ENCODE measurements at regions not wholly inside any gene's neighbourhood (a gene's known extent, or its start where the extent isn't known, plus 50 kb on each side); places are given as distances from the start of the nearest gene placed in this dataset.

DNA sequence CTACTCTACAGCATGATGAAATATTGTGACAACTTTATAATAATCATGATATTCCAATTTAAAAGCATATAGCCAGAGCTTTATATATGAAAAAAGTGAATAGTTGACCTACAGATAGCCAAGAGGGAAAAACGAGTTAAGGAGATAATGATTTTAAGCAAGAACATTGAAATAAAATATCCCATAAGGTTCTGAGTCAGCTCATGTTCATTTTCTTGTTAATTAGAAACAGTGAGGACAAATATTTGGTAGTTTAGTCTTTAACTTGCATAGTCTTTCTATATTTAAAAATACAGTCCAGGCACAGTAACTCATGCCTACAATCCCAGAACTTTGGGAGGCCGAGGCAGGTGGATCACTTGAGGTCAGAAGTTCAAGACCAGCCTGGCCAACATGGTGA, 55.8 kb upstream of the CDH6 start:
- DNase-seq (ENCODE audit: low read depth): no peak

DNA sequence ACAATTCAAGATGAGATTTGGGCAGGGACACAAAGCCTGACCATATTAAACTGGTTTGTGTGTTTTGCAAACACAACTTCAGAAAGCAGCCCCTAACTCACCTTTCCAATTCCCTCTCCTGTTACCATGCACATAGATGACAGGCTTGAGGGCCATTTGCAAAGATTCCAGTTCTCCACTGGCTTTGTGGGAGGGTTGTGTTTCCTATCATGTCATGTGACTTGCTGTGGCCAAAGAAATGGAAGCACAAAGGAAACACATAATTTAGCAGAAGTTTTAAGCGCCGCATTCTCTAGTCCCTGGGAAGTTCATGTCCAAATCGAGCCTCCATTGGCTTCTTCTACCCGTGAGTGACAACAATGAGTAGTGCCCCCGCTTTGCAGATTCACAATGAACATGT, 57.9 kb upstream of the CDH6 start:
- no peak for DNase-seq (ENCODE audit: low read depth)

DNA sequence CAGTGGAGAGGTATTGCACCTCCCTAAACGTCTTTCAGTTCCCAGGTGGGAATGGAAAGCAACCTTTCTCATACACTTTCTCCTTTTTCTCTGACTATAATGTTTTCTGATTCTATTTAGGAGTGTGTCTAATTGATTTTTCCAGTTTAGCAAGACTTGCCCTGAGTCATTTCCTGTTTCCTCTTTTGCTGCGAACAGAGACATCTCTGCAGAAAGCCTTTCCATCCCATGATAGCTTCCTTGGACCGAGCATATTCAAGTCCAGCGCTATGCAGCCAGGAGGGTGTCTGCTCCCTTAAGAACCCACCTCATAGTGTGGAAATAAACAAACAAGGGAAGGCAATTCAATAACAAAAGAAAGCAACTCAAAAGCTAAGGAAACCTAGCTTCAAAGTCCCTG, 60.0 kb upstream of the CDH6 start:
- peak; percentile 19 for DNase-seq (ENCODE audit: low read depth)

DNA sequence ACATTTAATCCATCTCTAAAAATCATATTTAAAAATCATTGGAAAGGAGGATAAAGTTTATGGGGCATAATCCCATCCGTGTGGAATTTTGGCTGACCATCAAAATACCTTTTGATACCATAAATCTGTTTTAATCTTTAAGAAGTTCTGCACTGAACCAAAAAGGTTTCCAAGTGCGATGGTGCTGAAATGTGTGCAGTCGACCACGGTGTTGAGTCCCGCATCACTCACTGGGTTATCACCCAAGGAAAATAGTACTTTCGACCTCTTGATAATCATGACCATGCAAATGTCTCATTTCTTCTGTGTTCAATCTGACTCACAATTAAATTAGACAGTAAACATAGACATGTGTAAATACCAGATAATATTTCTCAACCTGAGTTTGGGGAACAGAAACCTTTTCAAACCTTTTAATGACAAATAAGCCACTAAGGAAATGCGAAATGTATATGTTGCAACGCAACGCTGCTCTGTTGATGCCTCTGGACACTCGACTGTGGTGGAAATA, 62.0 kb upstream of the CDH6 start:
- no peak for DNase-seq (ENCODE audit: low read depth)

DNA sequence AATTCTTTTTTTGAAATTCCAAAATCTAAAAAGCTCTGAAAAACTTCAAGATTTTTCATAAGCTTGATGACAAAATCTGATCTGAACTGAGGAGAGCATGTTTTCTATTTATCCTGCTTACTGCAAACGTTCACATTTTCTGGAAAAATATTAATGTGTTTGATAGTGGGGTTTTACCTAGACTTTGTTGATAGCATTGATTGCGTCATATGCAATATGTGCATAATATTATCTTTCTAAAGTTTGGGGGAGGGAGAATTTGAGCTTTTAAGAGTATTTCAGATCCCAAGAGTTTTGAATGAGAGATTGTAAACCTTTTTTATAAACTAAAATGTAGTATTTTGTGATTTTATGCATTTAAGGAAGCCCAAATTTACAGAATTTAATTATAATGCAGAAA, 62.8 kb upstream of the CDH6 start:
- no peak for DNase-seq (ENCODE audit: low read depth)

DNA sequence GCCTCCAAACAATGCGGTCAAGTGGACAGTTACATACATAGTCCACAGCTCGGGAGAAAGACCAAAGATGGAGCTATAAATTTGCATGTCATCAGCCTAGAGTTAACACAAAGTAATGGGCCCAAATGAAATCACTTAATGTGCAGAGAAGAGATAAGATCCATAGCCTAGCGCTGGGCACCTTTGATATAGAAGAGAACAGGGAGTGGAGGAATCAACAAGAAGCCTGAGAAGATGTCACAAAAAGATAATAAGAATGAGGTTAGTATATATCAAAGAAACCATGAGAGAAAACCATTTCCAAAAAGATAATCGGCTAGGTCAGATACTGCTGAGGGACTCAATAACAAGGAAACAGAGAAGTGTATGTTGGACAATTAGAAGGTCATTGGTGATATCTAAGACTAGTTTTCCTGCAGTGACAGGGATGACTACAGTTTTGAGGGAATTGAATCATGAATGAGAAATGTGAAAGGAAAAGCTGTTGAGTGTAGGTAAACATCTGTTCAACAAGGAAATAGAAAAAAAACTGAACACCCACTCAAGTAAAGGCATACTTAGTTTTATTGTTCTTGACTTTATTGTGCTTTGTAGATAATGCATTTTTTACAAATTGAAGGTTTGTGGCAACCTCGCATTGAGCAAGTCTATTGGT, 68.7 kb upstream of the CDH6 start:
- no peak for DNase-seq (ENCODE audit: low read depth)

DNA sequence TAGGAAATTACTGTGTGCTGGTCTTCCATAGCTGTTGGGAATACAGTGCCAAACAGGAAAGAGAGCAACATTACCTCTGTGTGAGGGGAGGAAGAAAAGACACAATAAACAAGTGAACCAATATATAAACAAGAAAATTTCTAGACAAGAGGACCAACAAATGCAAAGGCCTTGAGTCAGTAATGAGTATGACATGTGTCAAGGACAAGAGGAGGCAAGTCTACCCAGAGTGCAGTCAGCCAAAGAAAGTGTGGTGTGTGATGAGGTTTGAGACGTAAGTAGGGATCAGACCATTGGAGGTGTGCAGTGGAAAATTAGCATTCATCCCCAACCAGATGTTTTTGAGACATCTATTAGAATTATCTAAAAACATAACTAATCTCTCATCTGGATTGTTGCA, 69.5 kb upstream of the CDH6 start:
- no peak for DNase-seq (ENCODE audit: low read depth)

DNA sequence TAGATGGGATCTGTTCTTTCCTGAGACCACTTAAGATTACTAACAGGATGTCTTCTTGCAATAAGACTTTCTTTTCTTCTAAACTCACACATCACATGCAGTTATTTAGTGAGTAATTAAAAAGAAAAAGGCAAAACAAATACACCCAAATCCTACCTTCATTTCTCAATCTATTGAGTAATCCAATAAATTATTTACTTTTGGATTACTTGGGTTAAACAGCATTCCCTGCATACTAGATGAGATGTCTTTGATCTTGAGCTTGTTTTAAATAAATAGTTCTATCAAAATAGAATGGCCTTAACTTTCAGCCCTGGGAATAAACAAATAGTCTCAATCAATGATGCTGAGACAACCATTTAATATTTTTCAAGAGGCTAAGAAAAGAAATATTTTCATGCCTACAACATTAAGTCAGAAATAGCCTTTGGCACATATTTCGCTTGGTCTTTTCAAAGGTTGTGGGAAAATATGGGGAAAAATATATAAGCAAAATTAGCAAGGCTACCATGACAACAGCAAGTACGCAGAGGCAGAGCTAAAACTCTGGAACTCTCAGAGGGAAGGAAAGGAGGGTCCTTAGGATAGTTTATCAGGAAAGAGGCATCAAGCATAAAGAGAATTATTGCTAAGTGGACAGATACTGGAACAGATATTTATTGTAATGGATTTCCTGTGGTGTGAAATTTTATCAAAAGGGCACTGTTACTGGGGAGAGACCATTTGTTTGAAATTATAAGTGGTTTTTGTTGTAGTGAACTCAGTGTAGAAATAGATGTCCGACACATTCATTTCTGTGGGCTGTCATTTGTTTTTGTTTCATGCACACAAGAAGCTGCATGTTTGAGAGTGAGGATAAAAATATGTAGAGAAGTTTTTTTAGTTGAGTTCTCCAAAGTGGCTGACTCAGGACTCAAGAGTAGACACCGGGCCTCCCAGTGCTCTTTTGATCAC, 70.2 kb upstream of the CDH6 start:
- DNase-seq (ENCODE audit: low read depth): no peak

DNA sequence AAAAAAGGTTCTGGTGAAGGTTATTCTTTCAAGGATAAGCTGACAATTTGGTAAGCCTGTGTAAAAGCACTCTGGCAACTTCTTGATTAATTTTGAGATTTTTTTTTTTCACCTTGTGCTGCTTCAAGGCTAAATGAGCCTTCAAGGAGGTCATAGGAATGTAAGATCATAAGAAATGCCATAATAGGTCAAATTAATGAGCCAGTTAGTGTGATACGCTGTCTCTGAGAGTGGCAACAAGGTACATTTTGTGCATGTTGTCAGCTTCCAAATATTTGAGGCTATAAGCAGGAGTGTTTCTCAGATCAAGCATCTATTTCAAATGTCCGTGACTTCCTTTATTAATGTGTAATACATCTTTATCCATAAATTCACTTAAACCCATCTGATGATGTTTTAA, 72.3 kb upstream of the CDH6 start:
- no peak for DNase-seq (ENCODE audit: low read depth)

DNA sequence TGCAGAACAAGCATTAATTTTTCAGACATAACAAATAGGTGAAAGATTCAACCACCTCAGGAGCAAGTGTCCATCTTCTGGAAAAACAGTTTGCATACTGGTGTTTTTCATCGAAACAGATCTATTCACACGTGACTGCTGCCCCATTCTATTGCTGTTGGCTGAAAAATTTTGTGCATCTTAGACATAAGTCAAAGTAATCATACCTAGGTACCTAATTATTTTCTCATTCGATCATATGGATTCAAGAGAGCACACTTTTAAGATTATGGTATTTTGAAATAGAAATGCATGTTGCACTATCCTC, 72.9 kb upstream of the CDH6 start:
- no peak for DNase-seq (ENCODE audit: low read depth)

DNA sequence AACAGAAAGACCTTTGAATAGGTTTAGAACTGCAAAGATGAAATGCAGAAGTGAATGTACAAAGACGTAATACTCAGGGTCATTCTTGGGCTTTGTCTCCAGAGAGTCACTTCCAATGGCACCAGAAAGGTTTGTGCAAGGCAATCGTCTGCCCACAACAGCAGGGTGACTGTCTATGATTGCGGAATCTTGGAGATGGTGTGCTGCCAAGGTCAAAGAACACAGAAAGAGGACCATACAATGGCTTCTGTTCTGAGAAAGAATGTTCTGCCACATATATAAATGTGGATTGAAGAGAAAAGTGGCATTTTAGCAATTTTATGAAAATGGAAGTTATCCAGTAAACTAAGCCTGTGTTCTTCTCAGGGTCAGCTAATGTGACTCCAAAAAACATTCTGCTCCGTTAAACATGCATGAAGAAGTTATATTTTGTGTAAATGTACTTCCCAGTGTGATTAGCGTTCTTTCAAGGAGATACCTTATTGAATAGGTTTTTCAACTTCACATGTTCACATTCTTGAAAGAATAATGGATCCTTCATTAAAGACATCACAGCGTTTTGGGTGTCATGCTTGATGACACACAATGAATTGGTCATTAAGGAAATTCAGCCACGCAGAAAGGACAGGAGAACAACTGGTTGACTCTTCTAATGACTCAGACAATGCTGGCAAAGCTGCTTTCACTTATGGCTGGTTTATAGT, 73.4 kb upstream of the CDH6 start:
- no peak for DNase-seq (ENCODE audit: low read depth)

DNA sequence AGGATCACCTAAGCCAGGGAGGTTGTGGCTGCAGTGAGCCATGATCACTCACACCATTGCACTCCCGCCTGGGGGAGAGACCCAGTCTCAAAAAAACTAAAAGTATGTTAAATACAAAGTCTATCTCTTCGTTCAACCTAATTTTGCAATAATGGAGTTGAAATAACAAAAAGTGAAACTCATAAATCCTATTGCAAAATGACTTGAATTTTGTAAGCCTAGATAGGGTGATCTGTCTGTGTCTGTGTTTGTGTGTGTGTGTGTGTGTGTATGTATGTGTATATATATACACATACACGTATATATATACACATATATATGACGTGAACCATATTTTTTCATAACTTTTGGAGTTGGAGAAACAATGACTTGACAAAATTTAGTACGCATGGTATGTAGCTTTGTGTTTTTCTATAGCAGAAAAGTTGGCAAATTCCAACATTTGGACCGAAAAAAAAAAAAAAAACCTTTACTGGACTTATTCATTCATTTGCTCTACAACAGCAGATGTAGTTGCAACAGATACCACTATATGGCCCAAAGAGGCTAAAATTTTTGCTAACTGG, 76.9 kb upstream of the CDH6 start:
- no peak for DNase-seq (ENCODE audit: low read depth)

DNA sequence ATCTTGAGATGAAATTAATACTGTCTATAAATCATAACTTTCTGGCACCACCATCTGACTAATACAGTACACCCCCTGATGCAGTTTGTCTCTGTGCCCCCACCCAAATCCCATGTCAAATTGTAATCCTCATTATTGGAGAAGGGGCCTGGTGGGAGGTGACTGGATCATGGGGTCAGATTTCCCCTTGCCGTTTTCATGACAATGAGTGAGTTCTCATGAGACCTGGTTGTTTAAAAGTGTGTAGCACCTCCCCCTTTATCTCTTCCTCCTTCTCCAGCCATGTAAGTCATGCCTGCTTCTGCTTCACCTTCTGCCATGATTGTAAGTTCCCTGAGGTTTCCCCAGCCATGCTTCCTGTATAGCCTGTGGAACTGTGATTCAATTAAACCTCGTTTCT, 78.7 kb upstream of the CDH6 start:
- DNase-seq (ENCODE audit: low read depth): no peak

DNA sequence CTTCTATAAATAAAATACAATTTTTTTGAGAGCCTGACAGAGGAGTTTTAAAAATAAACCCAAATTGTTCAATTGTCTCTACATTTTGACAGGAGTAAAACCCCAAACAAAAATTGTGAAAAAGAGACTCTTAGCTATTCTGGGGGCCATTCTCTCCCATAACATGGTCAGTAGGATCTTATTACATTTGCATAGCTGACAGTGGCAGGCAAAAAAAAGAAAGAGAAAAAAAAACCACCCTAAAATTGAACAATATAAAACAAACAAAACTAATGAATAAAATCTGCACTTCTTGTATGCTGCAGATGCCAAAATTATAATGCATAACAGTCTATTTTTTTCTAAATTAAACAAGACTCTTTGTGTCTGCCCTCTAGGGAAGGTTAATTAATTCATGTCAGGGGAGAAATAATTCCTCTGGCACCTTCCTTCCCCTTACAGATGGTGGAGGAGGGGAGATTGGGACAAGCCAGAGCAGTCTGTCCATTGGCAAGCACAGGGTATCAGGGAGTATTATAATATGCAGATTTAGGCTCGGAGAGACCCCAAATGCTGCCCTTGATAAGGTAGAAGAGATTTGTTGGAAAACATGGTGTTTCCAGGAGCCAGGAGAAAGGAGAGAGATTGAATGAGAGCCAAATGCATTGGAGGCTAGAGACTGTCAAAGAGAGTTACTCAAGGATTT, 79.7 kb upstream of the CDH6 start:
- DNase-seq (ENCODE audit: low read depth): no peak

DNA sequence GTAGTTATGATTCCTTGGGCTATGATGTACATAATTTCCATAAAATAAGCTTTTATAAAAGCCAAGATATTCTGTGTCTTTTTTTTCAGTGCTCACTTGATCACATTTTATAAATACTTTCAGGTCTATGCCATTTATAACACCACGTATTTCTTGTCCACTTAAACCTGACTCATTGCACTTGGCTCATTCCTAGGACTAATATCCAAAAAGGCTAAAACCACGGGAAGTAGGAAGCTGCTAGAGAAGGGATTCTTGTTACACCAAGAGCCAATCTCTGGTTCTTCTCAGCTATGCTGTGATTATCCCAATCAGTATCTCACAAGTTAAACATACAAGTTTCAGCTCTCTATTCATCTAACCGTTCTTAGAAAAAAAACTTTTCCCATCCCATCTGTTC, 80.4 kb upstream of the CDH6 start:
- DNase-seq (ENCODE audit: low read depth): peak; percentile 40

DNA sequence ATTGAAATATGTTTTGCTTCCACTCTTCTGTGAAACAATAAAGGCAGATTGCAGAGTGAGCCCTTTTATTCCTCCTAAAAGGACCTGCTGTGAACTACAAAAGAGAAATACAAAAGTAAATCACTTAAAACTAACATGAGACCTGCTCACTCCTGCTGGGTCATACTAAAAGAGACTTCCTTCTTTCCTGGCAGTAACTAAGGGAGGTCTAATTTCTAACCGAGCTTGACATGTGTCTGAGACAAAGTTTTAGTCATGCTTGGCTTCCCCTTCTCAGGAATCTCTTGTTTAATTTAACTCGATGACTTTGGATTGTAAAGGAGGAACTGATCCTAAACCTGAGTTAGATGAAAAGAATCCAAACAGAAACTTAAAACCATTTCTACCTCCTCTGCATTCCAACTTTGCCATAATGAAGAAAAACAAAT, 86.4 kb upstream of the CDH6 start:
- DNase-seq (ENCODE audit: low read depth): no peak

DNA sequence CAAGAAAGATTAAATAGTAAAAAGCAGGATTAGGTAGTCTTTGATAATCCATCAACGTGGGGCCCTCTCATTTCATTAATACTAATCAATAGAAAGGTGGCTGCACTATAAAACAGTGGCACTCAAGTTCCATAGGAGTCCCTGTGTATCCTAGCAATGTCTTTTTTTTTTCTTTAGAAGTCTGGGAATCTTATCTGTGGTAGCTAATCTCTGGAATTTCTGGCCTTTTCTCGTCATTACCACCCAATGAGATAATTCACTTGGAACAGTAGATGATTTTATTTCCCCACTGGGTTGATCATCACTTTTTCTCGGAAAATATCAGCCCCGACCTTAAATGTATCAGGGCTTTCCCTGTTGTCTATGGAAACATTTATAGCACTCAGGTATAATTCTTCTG, 86.8 kb upstream of the CDH6 start:
- DNase-seq (ENCODE audit: low read depth): no peak

DNA sequence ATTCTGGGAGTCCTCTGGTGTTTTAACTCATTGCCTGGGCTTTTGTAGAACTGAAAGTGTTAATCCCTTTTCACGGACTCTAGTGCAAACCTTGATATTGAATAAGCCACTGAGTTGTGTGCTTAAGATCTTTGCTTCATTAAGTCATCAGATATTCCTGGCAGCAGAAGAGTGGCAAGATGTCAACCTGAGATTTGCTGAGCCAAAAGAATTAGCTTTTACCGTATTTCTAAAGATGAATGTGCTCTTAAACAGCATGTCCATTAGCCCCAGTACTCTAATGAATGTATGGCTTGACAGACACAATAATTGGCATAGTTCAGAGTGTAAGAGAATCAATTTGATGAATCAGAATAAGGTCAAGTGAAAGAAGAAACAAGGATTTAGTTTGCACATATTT, 87.2 kb upstream of the CDH6 start:
- DNase-seq (ENCODE audit: low read depth): no peak

DNA sequence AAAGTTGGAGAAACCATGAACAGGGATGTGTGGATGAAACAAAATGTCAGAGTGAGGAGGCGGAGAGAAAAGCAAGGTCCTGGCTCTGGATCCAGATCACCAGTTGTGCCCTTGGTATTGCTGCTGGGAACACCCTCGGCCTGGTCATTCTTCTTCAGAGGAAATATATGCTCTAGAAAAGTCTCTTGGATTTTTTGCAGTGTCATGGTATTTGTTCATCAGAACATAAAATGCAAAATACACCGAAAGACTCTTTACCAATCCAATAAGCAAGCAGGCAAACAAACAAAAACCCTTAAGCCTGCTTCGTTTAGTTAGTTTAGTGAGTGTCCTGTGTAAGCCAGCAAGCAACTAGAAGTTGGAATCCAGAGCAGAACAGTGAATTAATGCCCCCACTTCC, 88.7 kb upstream of the CDH6 start:
- DNase-seq (ENCODE audit: low read depth): no peak

DNA sequence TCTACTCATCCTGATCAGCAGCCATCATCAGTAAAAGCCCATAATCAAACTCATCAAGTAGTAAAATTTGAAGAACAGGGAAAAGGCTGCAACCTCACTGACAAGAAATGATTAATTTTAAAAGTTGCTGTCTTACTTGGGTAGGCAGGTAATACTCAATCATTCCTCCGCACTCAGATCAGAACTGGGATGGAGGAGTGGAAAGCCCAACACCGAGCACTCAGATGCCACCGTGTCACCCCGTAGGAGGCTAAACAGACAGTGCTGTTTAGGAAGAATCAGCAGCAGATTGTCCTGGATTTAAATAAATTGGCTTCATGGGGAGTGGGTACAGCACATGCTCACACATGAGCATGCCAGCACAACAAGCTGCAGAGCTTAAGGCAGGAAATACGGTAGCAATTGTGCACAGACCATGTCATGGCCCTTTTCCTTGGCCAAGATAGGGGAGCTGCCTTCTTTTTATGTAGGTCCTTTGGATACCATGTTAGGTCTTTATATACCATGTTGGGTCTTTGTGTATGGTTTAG, 92.6 kb upstream of the CDH6 start:
- no peak for DNase-seq (ENCODE audit: low read depth)

DNA sequence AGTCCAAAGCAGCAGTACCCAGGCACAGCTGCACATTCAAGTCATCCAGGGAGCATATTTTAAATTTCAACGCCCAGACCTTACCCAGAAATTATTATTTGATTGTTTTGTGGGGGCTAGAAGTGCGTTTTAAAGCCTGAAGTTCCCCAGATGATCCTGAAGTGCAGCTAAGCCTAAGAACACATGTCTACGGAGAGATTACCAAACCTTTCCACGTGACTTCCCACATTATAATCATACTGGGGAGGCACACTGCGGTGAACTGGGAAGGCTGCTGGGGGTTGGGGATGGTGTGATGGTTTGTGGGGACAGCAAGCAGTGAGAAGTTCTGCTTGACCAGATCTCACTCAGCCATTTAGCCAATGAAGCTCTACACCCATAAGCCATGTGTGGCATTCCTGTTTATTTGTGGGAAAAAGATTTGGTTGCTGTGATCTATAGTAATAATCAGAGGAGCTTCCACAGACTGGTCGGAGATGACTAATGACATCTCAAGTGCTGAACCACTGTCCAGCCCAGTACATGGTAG, 93.4 kb upstream of the CDH6 start:
- DNase-seq (ENCODE audit: low read depth): no peak

DNA sequence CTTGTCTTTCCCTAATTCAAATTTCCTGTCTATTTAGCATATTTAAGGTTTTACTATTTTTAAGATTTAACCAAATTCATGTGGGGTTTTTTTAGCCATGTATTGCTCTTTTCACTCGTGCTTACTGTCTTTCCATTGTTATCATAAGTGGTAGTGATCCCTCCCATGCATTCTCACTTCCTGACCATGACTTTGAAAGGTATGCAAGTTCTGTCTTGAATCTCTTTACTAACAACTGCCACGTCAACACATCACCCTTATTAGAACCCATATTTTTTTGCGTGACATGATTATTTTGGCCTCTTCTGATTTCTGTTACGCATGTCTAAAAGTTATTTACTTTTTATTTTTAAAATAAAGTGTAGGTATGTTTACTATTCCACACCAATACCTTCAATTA, 94.7 kb upstream of the CDH6 start:
- no peak for DNase-seq (ENCODE audit: low read depth)
